Stimulated activated CD4-positive, alpha-beta T cell treated with anti-CD3 and anti-CD28 coated beads, Interleukin-15, amount 100 ng/mL, for 24 hours (primary cell): ENCODE measurements at regions not wholly inside any gene's neighbourhood (a gene's known extent, or its start where the extent isn't known, plus 50 kb on each side); places are given as distances from the start of the nearest gene placed in this dataset.
A peak's percentile ranks its signal among the peaks of the same experiment; 100 is the strongest.
"Not testable (repeated sequence)": the region's sequence is repeated elsewhere in the genome, so short reads cannot be mapped to it uniquely, and the experiment has no call there.

Source experiments
- DNase-seq: peaks from one replicate; pipeline ENCODE4 v3.0.0-alpha.2; 2020

- no peak for DNase-seq
Observed at GRCh38 chr7:157467496-157468212, 130.8 kb downstream of the DNAJB6 start.

GRCh38 chr7:157468221-157469111 lies 131.7 kb downstream of the DNAJB6 start:
- DNase-seq: no peak

GRCh38 chr7:157469181-157470016 lies 132.6 kb downstream of the DNAJB6 start:
- no peak for DNase-seq

- DNase-seq: no peak
Observed at GRCh38 chr7:157470017-157470322, 133.2 kb downstream of the DNAJB6 start.

- DNase-seq: no peak
Observed at GRCh38 chr7:157470701-157471131, 133.9 kb downstream of the DNAJB6 start.

GRCh38 chr7:157471259-157472125 lies 134.7 kb downstream of the DNAJB6 start:
- DNase-seq: no peak

- no peak for DNase-seq
Observed at GRCh38 chr7:157472311-157473050, 135.7 kb downstream of the DNAJB6 start.

GRCh38 chr7:157473051-157473569 lies 136.3 kb downstream of the DNAJB6 start:
- DNase-seq: no peak

- peak; percentile 50 for DNase-seq
Observed at GRCh38 chr7:157474685-157475084, 137.9 kb downstream of the DNAJB6 start.

- DNase-seq: no peak
Observed at GRCh38 chr7:157475095-157475494, 138.3 kb downstream of the DNAJB6 start.

GRCh38 chr7:157475601-157476000 lies 138.8 kb downstream of the DNAJB6 start:
- DNase-seq: peak; percentile 0

GRCh38 chr7:157476201-157476600 lies 139.4 kb downstream of the DNAJB6 start:
- DNase-seq: no peak

- no peak for DNase-seq
Observed at GRCh38 chr7:157476654-157477549, 140.1 kb downstream of the DNAJB6 start.

- peak; percentile 56 for DNase-seq
Observed at GRCh38 chr7:157477550-157478212, 140.9 kb downstream of the DNAJB6 start.

GRCh38 chr7:157478611-157479010 lies 141.8 kb downstream of the DNAJB6 start:
- DNase-seq: not testable (repeated sequence)

GRCh38 chr7:157479326-157479725 lies 142.5 kb downstream of the DNAJB6 start:
- no peak for DNase-seq

- no peak for DNase-seq
Observed at GRCh38 chr7:157480371-157481050, 143.7 kb downstream of the DNAJB6 start.

GRCh38 chr7:157481389-157481788 lies 144.6 kb downstream of the DNAJB6 start:
- no peak for DNase-seq

GRCh38 chr7:157482025-157482424 lies 145.2 kb downstream of the DNAJB6 start:
- DNase-seq: no peak
